ENCODE measurements at regions not wholly inside any gene's neighbourhood (a gene's known extent, or its start where the extent isn't known, plus 50 kb on each side); places are given as distances from the start of the nearest gene placed in this dataset.

GRCh38 chr6:140992678-140993077 lies 1140.0 kb upstream of the GJE1 start:
- H3K4me3 ChIP-seq (ENCODE audit: low read depth, low read length), result no peak overlapping the region
- POLR2A ChIA-PET, result no interaction called here
- intact Hi-C loops (cut with micrococcal nuclease; ENCODE audit: unreplicated experiment), result no loop called here
- Mint-ChIP-seq H3K27ac (ENCODE audit: unreplicated experiment) (no peak overlapping the region), H3K36me3 (ENCODE audit: insufficient read depth, unreplicated experiment) (no peaks in the 10 kb centered on the region), H3K4me3 (ENCODE audit: unreplicated experiment) (no peak overlapping the region), H3K9me3 (ENCODE audit: unreplicated experiment) (no peaks in the 10 kb centered on the region), H3K27me3 (ENCODE audit: insufficient read depth, unreplicated experiment) (peaks cover 2% of the 10 kb centered on the region), H3K4me1 (ENCODE audit: low read depth, unreplicated experiment) (no peaks in the 10 kb centered on the region)
- no peak for DNase-seq
- no peaks in the 10 kb centered on the region for H3K4me1 ChIP-seq
- no peaks in the 10 kb centered on the region for H3K36me3 ChIP-seq (ENCODE audit: control insufficient read depth, insufficient read depth, low read length)
- no TSS peak for BruUV-seq (replicated peaks)
- no peak for TF ChIP-seq CTCF (IDR thresholded peaks at IDR 0.05; ENCODE audit: insufficient read depth in 1 of 2, low read depth in 1 of 2, low read length in 1 of 2, severe bottlenecking in 1 of 2, unreplicated experiment in 1 of 2)
- CTCF ChIA-PET, result no interaction called here
- H3K27me3 ChIP-seq (replicated peaks; ENCODE audit: control insufficient read depth, insufficient read depth, low read length), result no peaks in the 10 kb centered on the region
- no peaks in the 10 kb centered on the region for H3K9me3 ChIP-seq

GRCh38 chr6:140988780-140989179 lies 1143.9 kb upstream of the GJE1 start:
- no peaks in the 10 kb centered on the region for H3K9me3 Mint-ChIP-seq (ENCODE audit: unreplicated experiment)
- H3K27ac Mint-ChIP-seq (ENCODE audit: unreplicated experiment), result no peak overlapping the region
- no peaks in the 10 kb centered on the region for H3K27me3 ChIP-seq (replicated peaks; ENCODE audit: control insufficient read depth, insufficient read depth, low read length)
- H3K4me1 ChIP-seq, result no peaks in the 10 kb centered on the region
- H3K36me3 Mint-ChIP-seq (ENCODE audit: insufficient read depth, unreplicated experiment), result no peaks in the 10 kb centered on the region
- TF ChIP-seq CTCF (IDR thresholded peaks at IDR 0.05; ENCODE audit: insufficient read depth in 1 of 2, low read depth in 1 of 2, low read length in 1 of 2, severe bottlenecking in 1 of 2, unreplicated experiment in 1 of 2), result no peak
- no peak overlapping the region for H3K4me3 ChIP-seq (ENCODE audit: low read depth, low read length)
- no TSS peak for BruUV-seq (replicated peaks)
- no peaks in the 10 kb centered on the region for H3K4me1 Mint-ChIP-seq (ENCODE audit: low read depth, unreplicated experiment)
- ChIA-PET CTCF (no interaction called here), POLR2A (no interaction called here)
- H3K27me3 Mint-ChIP-seq (ENCODE audit: insufficient read depth, unreplicated experiment), result no peaks in the 10 kb centered on the region
- no peak for DNase-seq
- H3K4me3 Mint-ChIP-seq (ENCODE audit: unreplicated experiment), result no peak overlapping the region
- H3K9me3 ChIP-seq, result no peaks in the 10 kb centered on the region
- H3K36me3 ChIP-seq (ENCODE audit: control insufficient read depth, insufficient read depth, low read length), result no peaks in the 10 kb centered on the region
- intact Hi-C loops (cut with micrococcal nuclease; ENCODE audit: unreplicated experiment), result no loop called here

GRCh38 chr6:140987364-140988155 lies 1145.2 kb upstream of the GJE1 start:
- intact Hi-C loops (cut with micrococcal nuclease; ENCODE audit: unreplicated experiment), result no loop called here

More at GRCh38 chr6:140987364-140988155, 1145.2 kb upstream of the GJE1 start:
- DNase-seq, result no peak
- Mint-ChIP-seq H3K4me3 (ENCODE audit: unreplicated experiment) (no peak overlapping the region), H3K27me3 (ENCODE audit: insufficient read depth, unreplicated experiment) (no peaks in the 10 kb centered on the region), H3K36me3 (ENCODE audit: insufficient read depth, unreplicated experiment) (no peaks in the 10 kb centered on the region), H3K4me1 (ENCODE audit: low read depth, unreplicated experiment) (no peaks in the 10 kb centered on the region), H3K27ac (ENCODE audit: unreplicated experiment) (no peak overlapping the region), H3K9me3 (ENCODE audit: unreplicated experiment) (no peaks in the 10 kb centered on the region)
- POLR2A ChIA-PET, result no interaction called here
- no peak overlapping the region for H3K4me3 ChIP-seq (ENCODE audit: low read depth, low read length)
- CTCF ChIA-PET, result no interaction called here
- H3K9me3 ChIP-seq, result no peaks in the 10 kb centered on the region
- no peaks in the 10 kb centered on the region for H3K4me1 ChIP-seq
- no peaks in the 10 kb centered on the region for H3K36me3 ChIP-seq (ENCODE audit: control insufficient read depth, insufficient read depth, low read length)
- no peaks in the 10 kb centered on the region for H3K27me3 ChIP-seq (replicated peaks; ENCODE audit: control insufficient read depth, insufficient read depth, low read length)
- TF ChIP-seq CTCF (IDR thresholded peaks at IDR 0.05; ENCODE audit: insufficient read depth in 1 of 2, low read depth in 1 of 2, low read length in 1 of 2, severe bottlenecking in 1 of 2, unreplicated experiment in 1 of 2), result no peak
- no TSS peak for BruUV-seq (replicated peaks)
